HEK293T (cell line): ENCODE measurements at regions not wholly inside any gene's neighbourhood (a gene's known extent, or its start where the extent isn't known, plus 50 kb on each side); places are given as distances from the start of the nearest gene placed in this dataset.

Experiments used
- ARNT ChIP-seq: fragments of 450-650 bp; IDR thresholded peaks from 2 replicates; pipeline ENCODE4 v1.6.1; 2017; ENCODE audit warnings: mild to moderate bottlenecking
- BHLHE40 ChIP-seq: fragments of 450-650 bp; IDR thresholded peaks from 2 replicates; pipeline ENCODE4 v1.6.1; 2016; ENCODE audit warnings: mild to moderate bottlenecking, moderate library complexity, borderline replicate concordance
- ELF4 ChIP-seq: fragments of 450-650 bp; IDR thresholded peaks from 2 replicates; pipeline ENCODE4 v1.6.1; 2017; ENCODE audit warnings: antibody characterized with exemption
- FOXM1 ChIP-seq: fragments of 450-650 bp; IDR thresholded peaks from 2 replicates; pipeline ENCODE4 v1.6.1; 2017; ENCODE audit warnings: mild to moderate bottlenecking, borderline replicate concordance
- HDGF ChIP-seq: fragments of 450-650 bp; IDR thresholded peaks from 2 replicates; pipeline ENCODE4 v1.6.1; 2017; ENCODE audit warnings: antibody characterized with exemption, borderline replicate concordance
- NFRKB ChIP-seq: fragments of 450-650 bp; IDR thresholded peaks from 2 replicates; pipeline ENCODE4 v1.6.1; 2016; ENCODE audit warnings: mild to moderate bottlenecking, moderate library complexity
- SP1 ChIP-seq: fragments of 450-650 bp; IDR thresholded peaks from 2 replicates; pipeline ENCODE4 v1.6.1; 2017
- ZNF384 ChIP-seq: fragments of 450-650 bp; IDR thresholded peaks from 2 replicates; pipeline ENCODE4 v1.6.1; 2016

DNA sequence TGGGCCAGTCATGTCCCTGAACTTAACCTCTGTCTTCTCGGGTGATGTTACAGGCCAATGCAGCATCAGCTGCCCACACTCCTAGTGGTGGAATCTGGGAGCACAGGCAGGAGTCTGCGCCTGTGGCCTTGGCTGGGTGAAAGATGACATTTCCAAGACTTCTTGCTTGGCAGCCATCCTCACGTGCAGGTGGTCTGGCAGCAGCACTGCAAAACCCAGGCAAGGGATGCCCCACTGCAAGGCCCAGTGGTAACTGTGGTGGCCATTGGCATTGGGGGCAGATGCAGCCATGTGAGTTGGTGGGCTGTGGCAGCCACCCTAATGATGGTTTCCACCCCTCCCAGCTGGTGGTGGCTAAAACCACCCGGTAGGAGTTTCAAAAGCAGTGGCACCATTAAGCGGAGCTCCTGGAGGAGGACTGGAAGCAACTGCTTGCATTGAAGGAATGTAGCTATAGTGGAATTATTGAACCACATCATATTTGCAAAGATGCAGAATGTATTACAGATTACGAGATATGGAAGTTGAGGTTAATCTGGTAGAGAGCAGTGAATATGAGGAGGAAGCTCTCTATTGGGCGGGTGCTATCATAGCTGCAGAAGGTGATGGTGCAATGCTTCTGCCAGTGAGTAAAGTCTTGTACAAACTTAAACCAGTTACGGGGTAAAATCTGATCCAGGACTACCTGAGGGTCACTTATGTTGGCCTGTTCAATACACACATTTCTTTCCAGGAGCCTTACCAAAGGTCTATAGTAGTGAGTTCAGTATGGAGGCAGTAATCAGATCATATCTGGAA lies 120.7 kb upstream of the TOP3B start:
- TF ChIP-seq SP1 (no peak), FOXM1 (no peak), BHLHE40 (no peak), ELF4 (no peak), ARNT (no peak), HDGF (no peak), NFRKB (no peak), ZNF384 (no peak)
